GM18868 (cell line): ENCODE measurements at regions not wholly inside any gene's neighbourhood (a gene's known extent, or its start where the extent isn't known, plus 50 kb on each side); places are given as distances from the start of the nearest gene placed in this dataset.
"Not testable (repeated sequence)": the region's sequence is repeated elsewhere in the genome, so short reads cannot be mapped to it uniquely, and the experiment has no call there.

Experiments used
- ATAC-seq: cut with Tn5 transposase; IDR thresholded peaks from one replicate; pipeline ENCODE4 v1.9.1; 2021; ENCODE audit warnings: mild to moderate bottlenecking, moderate library complexity; ENCODE audit not compliant: unreplicated experiment

- not testable (repeated sequence) for ATAC-seq
Observed at GRCh38 chr14:105730731-105731130, 204.3 kb downstream of the TMEM121 start.

- not testable (repeated sequence) for ATAC-seq
Observed at GRCh38 chr14:105731221-105731985, 205.0 kb downstream of the TMEM121 start.

- no peak for ATAC-seq
Observed at GRCh38 chr14:105733081-105734065, 207.0 kb downstream of the TMEM121 start.

- not testable (repeated sequence) for ATAC-seq
Observed at GRCh38 chr14:105734241-105734640, 207.9 kb downstream of the TMEM121 start.

- ATAC-seq, result not testable (repeated sequence)
Observed at GRCh38 chr14:105736331-105736730, 209.9 kb downstream of the TMEM121 start.

GRCh38 chr14:105737504-105738246 is 211.3 kb downstream of the TMEM121 start:
- no peak for ATAC-seq

- no peak for ATAC-seq
Observed at GRCh38 chr14:105738638-105739037, 212.3 kb downstream of the TMEM121 start.

- no peak for ATAC-seq
Observed at GRCh38 chr14:105739331-105740102, 213.1 kb downstream of the TMEM121 start.

GRCh38 chr14:105740272-105740671 is 213.9 kb downstream of the TMEM121 start:
- not testable (repeated sequence) for ATAC-seq

GRCh38 chr14:105740961-105741360 is 214.6 kb downstream of the TMEM121 start:
- ATAC-seq, result not testable (repeated sequence)

- not testable (repeated sequence) for ATAC-seq
Observed at GRCh38 chr14:105741707-105742530, 215.5 kb downstream of the TMEM121 start.

GRCh38 chr14:105742531-105742848 is 216.1 kb downstream of the TMEM121 start:
- no peak for ATAC-seq

GRCh38 chr14:105742904-105743701 is 216.7 kb downstream of the TMEM121 start:
- ATAC-seq, result not testable (repeated sequence)

GRCh38 chr14:105744213-105744787 is 217.9 kb downstream of the TMEM121 start:
- not testable (repeated sequence) for ATAC-seq

- ATAC-seq, result no peak
Observed at GRCh38 chr14:105745433-105746123, 219.2 kb downstream of the TMEM121 start.

GRCh38 chr14:105746124-105746514 is 219.7 kb downstream of the TMEM121 start:
- no peak for ATAC-seq

GRCh38 chr14:105746800-105747502 is 220.6 kb downstream of the TMEM121 start:
- not testable (repeated sequence) for ATAC-seq
